GM10266 (cell line): ENCODE measurements at regions not wholly inside any gene's neighbourhood (a gene's known extent, or its start where the extent isn't known, plus 50 kb on each side); places are given as distances from the start of the nearest gene placed in this dataset.

ENCODE experiments used
- DNase-seq: peaks from one replicate; pipeline ENCODE4 v3.0.0; 2012; ENCODE audit errors: extremely low spot score
- CTCF ChIP-seq: IDR thresholded peaks from 2 replicates; pipeline ENCODE4 v1.5.1; 2012; ENCODE audit warnings: mild to moderate bottlenecking, low read depth; ENCODE audit not compliant: control insufficient read depth, insufficient read depth; ENCODE audit errors: missing control alignments

- DNase-seq, result no peak
- TF ChIP-seq CTCF, result no peak
Measured at GRCh38 chr11:70647188-70648166, 249.1 kb downstream of the CTTN start.

- TF ChIP-seq CTCF, result no peak
- peak; percentile 74 for DNase-seq
Measured at GRCh38 chr11:70650075-70650909, 252.0 kb downstream of the CTTN start.

GRCh38 chr11:70651031-70651430 is 252.7 kb downstream of the CTTN start:
- no peak for TF ChIP-seq CTCF
- no peak for DNase-seq

GRCh38 chr11:70654016-70654415 is 255.7 kb downstream of the CTTN start:
- no peak for TF ChIP-seq CTCF
- DNase-seq, result no peak

- DNase-seq, result no peak
- no peak for TF ChIP-seq CTCF
Measured at GRCh38 chr11:70655816-70656215, 257.5 kb downstream of the CTTN start.

- DNase-seq, result no peak
- TF ChIP-seq CTCF, result no peak
Measured at GRCh38 chr11:70656252-70656651, 257.9 kb downstream of the CTTN start.
